ENCODE measurements at regions not wholly inside any gene's neighbourhood (a gene's known extent, or its start where the extent isn't known, plus 50 kb on each side); places are given as distances from the start of the nearest gene placed in this dataset.

DNA sequence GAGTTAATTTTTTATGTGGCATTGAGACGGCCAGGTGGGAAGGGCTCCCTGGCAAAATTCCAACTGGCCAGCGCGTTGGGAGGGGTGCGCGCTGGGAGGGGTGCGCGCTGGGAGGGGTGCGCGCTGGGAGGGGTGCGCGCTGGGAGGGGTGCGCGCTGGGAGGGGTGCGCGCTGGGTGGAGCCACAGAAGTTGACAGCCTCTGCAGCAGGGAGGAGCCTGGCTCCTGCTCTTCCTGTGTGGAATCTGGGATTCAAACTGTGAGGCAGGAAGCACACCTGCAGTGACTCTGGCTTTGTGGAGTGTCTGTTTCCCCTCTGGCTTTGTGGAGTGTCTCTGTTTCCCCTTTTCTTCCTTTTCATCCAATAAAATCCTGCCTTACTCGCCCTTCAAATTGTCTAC lies 147.9 kb upstream of the CBLN2 start:
- DNase-seq, result no peak

DNA sequence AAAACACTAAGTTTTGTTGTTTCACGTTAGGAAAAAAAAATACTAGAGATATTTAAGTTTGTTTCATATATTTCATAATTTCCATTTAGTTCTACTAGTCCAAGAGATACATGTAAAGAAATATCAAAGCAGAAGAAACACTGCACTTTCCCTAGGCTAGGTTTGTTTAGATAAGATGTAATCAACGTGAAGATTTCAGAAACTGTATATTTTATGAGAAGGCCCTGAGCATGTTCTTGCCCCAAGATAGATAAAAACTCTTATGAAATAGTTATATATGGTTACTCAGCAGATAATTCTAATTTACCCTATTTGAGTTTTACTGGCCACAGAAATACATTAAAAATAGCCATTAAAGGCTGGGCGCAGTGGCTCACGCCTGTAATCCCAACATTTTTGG lies 143.6 kb upstream of the CBLN2 start:
- no peak for DNase-seq

DNA sequence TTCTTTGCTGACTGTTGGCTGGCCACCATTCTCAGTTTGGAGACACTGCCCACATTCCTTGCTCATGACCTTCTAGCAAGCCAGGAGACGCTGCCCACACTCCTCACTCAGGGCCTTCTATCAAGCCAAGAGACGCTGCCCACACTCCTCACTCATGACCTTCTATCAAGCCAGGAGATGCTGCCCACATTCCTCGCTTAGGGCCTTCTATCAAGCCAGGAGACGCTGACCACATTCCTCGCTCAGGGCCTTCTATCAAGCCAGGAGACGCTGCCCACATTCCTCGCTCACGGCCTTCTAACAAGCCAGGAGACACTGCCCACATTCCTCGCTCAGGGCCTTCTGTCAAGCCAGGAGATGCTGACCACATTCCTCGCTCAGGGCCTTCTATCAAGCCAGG lies 131.3 kb upstream of the CBLN2 start:
- DNase-seq, result no peak

DNA sequence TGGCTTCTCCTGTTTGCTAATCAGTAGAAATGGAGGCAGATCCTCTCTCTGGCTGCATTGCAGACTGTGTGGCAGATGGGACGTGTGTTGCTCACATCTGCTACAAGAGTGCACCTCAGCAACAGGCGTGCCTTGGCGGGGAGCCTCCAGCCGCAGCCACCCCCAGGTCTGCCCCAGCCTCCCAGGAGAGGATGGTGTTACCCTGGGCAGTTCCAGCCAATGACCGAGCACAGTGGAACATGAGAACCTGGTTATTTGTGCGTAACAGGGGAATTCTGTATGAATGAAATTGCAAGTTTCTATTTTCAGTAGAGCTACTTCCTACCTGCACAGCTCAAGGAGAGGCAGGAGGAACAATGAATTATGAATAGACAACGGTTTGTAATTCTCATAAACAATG lies 130.6 kb upstream of the CBLN2 start:
- DNase-seq, result no peak

DNA sequence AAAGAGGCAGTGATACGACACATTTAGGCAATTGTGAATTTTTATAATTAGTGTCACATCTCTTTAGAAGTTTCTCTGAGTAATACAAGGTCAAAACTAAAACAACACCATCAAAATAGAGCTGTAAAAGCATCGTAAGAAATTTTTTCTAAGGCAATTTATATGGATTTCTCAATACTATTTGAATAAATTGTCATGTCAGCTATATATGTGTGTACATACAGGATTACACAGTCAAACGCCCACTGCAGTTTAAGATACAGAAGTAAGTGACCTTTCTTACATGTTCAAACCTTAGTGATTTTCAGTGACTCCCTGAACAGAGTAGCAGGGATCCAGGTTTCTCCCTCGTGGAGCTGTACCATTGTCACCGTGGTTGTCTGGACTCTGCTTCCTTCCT lies 129.1 kb upstream of the CBLN2 start:
- no peak for DNase-seq

DNA sequence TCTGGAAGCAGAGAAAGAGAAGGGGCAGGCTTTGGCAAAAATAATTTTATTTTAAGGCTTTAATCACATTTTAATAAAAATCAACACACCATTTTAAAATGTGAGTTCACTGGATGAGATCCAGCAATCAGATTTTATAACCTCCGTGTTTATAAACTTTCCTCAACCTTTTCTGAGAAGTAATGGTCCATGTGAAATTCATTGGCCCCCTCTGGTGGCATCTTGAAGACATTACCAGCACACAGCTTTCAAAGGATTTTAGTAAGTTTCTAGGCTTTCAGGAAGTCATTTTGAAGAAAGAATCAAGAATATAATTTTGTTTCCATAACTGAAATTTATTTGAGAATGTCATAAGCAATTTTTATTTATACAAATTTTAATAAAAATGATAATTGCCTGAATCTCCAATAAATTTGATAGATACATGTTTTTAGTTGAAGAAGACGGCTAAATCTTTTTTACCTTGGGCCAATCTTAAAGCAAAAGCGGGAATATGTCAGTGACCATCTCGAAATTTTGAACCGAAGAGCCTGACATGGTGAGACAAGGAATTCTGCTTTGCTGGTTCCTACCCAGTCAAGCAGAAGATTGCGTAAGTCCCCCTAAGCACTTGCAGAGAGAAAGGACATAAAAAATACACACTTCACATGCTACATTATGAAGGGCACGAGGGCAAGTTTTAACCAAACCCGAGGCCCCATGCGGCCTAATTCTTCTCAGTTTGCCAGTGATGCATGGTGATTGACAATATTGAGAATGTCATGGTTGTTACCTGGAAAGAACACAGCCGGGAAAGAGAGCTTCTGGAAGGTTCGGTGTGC lies 128.4 kb upstream of the CBLN2 start:
- no peak for DNase-seq

DNA sequence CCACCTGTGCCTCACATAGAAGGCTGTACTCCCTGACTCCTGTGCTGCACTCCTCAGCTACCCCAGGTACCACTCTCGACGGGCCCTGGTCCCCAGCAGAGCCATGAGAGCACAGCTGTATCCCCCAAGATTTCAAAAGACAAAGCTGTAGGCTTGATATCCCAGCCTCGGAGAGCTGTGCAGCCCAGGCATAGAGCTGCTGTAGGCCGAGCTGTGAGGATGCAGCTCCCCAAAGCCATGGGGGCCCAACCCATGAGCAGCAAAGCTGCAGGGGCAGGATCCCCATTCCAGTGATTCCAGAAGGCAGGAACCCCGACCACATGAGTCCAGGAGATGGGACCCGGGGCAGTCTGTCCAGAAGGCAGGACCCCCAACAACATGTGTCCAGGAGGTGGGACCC lies 123.8 kb upstream of the CBLN2 start:
- DNase-seq, result no peak

DNA sequence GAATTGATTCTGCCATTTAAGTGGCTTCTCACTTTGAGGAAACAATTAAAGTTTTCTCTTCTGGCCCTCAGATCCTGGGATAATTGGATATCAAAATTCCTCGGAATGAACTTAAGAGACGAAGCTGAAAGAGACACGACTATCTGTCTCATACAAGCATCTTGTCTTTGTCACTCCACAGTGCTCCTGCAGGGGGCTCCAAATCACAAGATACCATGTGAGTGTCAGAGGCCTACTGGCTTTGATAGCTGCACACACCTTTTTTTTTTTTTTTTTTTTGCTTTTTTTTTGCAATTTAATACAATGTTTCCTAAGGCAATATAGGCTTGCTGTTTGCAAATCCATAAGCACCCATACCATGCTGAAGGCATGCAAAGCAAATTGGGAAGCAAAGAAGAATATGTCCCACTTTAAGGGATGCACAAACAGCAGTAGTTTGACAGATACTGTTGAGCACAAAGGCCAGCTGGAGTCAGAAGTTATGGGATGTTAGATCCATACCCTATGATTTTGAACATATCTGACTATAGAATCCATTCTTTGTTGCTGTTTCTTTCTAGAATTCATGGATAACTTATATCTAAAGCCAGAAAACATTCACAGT lies 109.0 kb upstream of the CBLN2 start:
- DNase-seq, result peak; percentile 8

DNA sequence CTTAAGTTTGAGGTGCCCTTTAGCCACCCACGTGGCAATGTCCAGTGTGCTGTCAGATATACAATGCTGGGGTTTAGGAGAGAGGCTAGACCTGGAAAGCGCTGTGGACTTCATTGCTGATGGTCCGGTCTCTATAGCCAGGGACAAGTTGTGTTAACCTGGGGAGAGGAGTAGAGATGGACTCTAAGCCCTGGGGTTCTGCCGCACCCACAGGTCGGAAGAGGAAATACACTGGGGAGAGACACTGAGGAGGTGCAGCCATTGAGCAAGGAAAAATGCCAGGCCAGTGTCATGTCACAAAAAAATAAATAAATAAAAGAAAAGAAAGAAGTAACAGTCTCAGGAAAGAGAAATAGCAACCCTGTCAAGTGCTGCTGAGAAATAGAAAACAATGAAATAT lies 106.9 kb upstream of the CBLN2 start:
- no peak for DNase-seq

DNA sequence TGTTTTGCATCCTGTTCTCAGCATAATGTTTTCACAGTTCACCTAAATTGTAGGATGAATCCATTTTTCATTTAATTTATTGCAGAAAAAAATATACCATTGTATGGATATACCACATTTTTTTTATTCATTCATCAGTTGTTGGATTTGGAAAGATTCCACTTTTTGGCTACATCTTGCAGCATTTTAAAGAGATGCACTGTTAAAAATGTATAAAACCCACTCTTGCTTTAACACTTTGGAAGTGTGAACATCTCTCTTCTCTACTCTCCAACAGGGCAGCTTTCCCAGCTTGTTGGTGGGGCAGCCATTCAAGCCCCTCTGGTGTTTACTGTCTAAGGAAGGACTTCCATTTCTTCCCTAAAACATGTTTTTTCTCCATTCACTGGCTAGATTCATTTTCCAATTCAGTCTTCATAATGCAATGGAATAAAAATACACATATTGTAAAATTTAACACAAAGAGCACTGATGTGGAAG lies 104.4 kb upstream of the CBLN2 start:
- DNase-seq, result no peak

DNA sequence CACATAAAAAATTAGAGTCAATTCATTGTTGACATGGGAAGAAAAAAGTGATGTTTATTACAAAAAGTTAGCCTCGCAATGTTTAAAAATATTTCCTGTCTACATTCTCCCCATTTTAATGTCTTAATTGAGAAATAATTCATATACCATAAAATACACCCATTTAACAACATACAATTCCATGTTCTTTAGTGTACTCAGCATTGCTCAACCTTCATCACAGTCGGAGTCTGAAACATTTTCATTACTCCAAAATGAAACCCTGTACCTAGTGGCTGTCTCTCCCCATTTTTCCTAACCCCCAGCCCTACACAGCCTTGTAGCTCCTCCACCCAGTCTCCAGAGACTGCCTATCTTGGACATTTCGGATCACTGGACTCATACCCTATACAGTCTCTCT lies 103.9 kb upstream of the CBLN2 start:
- DNase-seq, result no peak

DNA sequence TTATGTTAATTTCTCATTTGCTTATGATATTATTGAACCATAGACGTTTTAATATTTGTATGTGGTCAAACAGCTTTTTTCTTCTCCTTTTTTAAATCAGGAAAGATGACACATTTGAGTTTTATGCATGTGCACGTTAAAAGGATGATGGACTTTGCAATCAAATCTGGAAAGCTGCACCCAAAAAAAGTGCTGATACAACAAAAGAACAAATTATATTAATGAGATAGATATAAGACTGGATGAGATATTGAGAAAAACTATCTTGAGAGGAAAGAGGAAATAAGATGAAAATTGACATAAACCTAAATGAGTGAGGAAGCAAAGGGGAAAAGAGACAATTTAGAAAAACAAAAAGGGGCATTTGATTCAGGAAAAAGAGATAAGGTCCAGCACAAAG lies 96.4 kb upstream of the CBLN2 start:
- no peak for DNase-seq

DNA sequence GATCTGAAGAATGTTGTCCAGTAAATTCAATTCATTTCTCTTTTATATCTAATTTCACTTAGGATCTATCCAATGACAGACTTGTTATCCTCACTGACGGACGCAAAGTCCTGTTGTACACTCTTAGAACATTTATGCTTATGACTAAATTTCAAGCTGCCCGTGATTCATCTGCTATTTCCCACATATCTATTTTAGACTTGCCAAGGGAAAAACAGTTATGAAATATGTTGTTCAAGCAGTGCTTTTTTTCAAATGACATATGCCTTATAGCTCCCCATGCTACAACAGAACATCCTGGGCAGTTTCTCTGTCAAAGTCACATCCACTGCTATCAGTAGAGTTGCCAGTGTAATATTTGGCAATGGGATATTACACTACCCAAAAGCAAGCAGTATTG lies 94.2 kb upstream of the CBLN2 start:
- no peak for DNase-seq

DNA sequence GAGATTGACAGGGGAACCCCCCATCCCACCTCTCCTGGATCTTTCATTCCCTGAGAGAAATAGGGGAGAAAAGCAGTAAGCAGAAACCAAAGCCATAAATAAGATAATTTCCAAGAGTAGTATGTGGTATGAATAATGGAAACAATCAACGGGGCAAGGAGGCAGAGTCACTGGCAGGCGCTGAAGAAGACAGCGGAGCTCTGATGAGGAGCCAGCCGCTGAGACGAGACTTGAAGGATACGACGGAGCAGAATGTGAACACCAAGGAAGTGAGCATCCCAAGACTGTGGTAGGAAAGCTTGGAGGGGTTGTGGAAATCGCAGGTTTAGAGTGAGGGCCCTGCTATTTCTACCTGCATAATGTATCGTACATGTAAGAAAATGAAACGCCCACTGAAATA lies 93.6 kb upstream of the CBLN2 start:
- DNase-seq, result peak; percentile 12

DNA sequence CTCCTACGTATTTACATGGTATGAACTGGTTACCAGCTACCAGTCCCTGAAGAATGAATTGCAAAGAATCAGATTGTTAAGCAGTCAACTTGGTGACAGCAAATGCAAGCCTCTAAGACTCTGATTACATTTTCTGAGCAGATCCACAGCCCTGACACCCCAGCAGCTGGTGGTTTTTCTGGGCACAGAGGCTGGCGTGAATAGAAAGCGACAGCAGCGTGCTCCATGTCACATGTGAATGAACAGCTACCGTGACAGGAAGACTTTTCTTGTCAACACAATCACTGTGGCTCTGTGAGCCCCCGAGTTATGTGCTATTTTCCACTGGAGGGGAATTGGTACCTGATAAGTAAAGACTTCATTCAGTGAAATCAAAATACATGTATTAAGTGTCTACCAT lies 93.2 kb upstream of the CBLN2 start:
- peak; percentile 4 for DNase-seq

DNA sequence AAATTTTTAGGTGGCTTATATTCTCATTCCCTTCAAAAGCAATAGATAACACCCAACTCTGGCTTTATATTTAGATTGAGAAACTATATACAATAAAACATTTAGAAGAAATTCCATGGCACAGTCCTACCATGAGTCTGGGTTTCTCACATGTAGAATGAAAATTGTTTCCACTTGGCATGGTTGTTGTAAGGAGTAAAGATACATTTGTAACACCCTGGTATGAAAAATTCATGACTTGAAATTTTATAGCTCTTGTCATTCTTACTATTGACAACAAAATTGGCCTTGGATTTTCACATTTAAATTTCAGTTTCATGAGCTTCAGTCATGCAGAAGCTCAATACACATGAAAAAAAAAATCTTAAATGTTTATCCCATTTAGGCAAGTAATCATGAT lies 92.5 kb upstream of the CBLN2 start:
- DNase-seq, result no peak

DNA sequence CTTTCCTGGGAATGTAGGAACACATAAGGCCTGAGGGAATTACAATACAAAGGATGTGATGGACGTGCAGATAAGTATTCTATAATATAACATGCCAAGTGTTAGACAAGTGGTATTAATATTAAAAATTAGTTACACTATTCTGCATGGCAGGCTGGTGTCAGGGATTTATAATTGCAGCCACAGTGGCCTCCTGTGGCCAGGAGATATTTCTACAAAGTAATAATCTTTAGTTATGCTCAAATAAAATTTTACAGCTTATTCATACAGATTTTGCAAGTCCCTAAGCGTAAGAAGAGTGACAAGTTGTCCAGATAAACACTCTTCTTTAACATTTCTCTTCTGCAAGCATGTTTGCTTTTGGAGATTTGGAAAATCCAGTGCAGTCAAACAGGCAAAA lies 90.4 kb upstream of the CBLN2 start:
- DNase-seq, result no peak

DNA sequence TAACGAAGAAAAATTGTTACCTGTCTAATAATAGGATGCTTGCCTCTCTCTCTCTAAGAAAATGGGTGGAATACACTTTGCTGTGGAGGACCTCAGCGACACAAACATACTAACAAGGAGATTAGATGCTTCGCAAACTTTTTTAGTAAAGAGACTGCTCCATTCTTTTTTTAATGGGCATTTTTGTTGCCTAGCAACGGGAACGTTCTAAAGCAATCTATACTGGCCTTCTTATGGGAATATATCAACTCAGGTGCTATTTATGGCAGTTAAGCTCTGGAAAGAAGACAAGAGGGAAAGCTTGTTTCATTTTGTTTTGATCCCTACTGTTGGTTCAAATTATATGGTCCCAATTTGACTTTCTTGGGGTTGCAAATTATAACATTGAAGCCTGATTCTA lies 86.8 kb upstream of the CBLN2 start:
- DNase-seq, result no peak

DNA sequence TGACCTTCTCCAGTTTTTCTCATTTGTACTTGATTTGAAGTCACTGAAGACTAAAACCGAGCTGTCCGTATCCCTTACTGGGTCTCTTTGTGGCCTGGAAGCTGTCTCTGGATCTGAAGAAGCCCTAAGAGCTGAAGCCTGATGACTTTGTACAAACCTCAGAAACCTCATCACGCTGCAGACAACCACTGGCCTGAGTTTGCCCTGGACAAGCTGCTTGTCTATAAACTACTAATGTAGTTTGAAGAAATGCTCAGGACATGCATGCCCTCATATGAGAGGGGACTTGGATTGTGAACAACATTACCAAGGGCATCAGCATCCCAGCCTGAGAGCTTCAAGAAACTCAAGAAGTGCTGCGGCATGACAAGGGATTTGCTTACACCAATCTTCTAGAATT lies 79.3 kb upstream of the CBLN2 start:
- no peak for DNase-seq

DNA sequence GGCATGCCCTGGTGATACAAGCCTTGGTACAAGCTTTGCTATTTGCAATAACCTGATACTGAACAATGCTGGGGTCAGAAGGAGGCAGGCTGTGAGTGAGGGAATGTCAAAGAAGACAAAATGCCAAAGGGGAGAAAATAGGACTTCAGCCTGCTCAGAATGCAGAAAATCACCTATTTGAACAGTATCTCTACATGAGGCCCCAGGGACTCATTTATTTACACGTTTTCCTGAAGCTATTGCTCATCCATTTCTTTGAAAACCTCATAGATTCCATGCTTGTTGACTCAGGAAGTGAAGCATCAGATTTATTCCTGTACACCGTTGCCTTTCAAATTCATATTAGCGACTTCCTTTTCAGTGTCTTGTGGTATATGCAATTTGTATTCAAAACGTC lies 69.4 kb upstream of the CBLN2 start:
- no peak for DNase-seq

DNA sequence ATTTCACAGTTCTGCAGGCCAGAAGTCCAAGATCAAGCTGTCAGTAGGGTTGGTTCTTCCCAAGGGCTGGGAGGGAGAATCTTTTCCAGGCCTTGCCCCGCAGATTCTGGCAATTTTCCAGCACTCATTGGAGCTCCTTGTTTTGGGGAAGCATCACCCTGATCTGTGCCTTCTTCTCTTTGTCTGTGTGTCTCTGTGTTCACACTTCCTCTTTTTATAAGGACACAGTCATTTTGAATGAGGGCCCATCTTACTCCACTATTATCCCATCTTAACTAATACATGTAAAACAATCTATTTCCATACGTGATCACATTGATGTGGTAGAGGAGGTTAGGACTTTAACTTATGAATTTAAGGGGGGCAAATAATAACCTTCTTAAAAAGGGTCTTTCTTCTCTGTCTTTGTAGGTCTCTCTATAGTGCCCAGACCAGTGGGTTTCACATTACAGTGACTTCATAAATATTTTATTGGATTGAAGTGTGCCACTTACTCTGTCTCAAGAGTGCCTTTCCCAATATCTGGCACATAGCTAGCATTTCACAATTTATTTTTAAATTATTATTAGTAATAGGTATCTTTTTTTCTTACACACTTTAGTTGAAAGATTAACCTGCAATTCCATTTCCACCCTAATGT lies 68.9 kb upstream of the CBLN2 start:
- DNase-seq, result no peak

DNA sequence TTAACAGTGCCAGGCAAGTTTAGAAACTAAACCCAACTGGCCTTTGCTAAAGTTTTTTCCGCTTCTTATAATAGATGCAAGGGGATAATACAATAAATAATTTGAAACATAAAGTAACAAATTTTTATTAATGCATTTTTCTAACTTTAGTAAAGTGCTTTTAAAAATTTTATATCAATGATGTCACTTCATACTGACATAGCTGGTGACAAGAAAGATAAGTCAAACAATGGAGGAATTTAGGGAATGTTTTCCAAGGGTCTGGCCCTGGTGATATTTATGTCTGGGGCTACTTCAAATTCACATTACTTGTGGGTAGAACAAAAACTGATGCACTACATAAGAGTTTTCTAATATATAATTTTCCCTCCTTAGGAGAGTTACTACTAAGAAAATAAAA lies 61.2 kb upstream of the CBLN2 start:
- DNase-seq, result no peak

DNA sequence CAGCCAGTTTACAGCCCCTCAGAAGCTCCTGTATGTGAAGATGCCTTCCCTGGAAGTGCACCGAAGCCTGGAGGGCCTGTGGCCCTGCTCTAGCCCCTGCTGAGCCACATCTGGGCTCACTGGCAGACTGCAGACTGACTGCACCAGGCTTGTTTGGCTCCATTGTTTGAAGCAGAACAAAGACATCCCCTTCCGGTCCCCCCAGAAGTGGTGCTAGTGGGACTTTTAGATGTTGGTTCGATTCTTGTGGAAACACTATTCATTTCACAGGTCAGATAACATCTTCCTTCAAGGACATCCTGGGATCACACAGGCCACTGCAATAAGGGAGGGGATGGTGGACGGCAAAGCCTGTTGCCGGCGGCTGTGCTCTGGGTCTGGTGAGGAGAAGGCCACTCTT lies 57.8 kb upstream of the CBLN2 start:
- no peak for DNase-seq

DNA sequence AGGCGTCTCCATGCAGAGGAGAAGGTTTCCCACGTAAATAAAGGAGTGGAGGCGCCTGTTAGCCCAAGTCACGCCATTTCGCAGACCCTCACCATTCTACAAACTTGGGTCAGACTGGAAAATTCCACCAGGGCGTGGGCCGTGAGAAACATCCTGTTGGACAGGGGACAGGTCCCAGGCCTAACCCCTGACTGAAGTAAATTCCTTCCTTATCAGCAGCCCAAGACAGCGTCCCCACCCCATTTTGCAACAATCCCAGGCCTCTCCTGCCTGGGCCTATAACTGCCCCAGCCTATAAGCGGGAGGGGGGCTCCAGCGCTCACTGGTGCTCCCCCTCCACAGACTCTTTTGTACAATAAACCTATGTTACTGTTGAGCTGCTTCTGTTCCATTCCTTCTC lies 57.3 kb upstream of the CBLN2 start:
- DNase-seq, result no peak
